Umbilical cord (tissue), 1 donor: ENCODE measurements at regions not wholly inside any gene's neighbourhood (a gene's known extent, or its start where the extent isn't known, plus 50 kb on each side); places are given as distances from the start of the nearest gene placed in this dataset.
A peak's percentile ranks its signal among the peaks of the same experiment; 100 is the strongest.

Source experiments
- DNase-seq: peaks from one replicate; pipeline ENCODE4 v3.0.0-alpha.2; 2015; ENCODE audit warnings: low spot score

DNA sequence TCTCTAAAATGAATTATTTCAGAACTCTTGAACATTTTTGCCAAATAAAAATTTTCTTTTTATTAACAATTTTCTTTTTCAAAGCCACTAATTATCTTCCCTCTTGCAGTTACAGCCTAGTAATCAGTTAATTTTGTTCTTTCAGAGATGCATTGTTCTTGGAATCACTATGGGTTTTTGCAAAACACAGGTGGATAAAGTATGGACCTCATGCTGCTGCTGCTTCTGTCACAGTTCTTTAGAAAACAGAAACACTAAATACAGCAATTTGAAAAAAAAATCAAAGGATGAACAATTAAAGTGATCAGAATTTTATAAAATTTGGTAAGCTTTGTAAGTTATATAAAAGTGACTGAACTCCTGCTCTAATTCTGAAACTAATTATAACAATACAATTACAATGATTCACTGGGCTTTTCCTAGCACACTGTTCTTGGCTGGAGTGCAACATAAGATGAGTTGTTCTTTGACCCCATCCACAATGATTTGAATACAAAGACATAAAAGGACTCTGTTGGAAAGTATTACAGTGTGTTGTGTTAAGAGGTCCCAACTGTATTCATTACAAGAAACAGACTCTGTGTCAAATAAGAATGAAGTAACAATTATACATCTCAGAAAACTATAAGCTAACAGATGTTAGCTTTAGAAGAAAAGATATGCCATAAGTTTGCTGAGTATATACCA is 59.4 kb upstream of the GK2 start:
- DNase-seq, result no peak

DNA sequence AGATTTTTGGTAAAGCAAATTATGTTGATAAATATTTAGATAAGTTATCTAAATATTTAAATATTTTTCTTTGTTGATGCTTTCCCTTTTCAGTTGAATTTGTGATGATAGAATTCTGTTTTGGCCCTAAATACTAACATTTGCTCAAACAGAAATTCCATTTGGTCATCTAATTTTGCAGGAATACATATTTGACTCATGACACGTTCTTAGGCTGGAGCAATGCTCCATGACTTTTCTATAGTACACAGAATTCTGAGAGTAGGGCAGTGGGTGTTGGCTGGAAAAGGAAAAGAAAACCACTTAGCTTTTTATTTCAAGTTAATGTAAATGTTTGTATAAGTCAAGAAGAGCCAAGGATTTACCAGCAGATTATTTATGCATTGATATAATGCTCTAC is 58.6 kb upstream of the GK2 start:
- DNase-seq, result peak; percentile 2
